ENCODE measurements at regions not wholly inside any gene's neighbourhood (a gene's known extent, or its start where the extent isn't known, plus 50 kb on each side); places are given as distances from the start of the nearest gene placed in this dataset.

DNA sequence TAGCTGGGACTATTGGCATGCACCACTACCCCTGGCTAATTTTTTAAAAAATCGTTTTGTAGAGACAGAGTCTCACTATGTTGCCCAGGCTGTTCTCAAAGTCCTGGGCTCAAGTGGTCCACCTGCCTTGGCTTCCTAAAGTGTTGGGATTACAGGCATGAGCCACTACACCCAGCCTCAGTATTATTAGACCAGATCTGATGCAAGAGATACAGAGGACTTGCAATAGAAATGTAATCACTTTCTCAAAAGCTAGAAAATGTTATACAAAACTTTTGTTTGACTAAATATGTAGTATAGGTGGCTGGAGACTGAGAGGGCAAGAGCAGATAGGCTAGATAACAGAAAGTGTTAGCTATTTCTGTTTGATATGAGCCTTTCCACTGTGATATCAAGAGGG is 531.9 kb downstream of the SOX2 start:
- H3K9me3 ChIP-seq (ENCODE audit: low read depth, low read length, poor library complexity, severe bottlenecking): no peaks in the 10 kb centered on the region
- ChIA-PET POLR2A (ENCODE audit: low non-redundant PET) (no interaction called here), CTCF (no interaction called here)
- H3K36me3 ChIP-seq (ENCODE audit: insufficient read depth, low read length, poor library complexity, severe bottlenecking): no peaks in the 10 kb centered on the region
- TF ChIP-seq, protein P1, sequence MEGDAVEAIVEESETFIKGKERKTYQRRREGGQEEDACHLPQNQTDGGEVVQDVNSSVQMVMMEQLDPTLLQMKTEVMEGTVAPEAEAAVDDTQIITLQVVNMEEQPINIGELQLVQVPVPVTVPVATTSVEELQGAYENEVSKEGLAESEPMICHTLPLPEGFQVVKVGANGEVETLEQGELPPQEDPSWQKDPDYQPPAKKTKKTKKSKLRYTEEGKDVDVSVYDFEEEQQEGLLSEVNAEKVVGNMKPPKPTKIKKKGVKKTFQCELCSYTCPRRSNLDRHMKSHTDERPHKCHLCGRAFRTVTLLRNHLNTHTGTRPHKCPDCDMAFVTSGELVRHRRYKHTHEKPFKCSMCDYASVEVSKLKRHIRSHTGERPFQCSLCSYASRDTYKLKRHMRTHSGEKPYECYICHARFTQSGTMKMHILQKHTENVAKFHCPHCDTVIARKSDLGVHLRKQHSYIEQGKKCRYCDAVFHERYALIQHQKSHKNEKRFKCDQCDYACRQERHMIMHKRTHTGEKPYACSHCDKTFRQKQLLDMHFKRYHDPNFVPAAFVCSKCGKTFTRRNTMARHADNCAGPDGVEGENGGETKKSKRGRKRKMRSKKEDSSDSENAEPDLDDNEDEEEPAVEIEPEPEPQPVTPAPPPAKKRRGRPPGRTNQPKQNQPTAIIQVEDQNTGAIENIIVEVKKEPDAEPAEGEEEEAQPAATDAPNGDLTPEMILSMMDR (conservative IDR thresholded peaks at IDR 0.05; ENCODE audit: low read depth, low read length): no peak
- TF ChIP-seq EZH2 (IDR thresholded peaks at IDR 0.05; ENCODE audit: borderline replicate concordance, low read depth, low read length, poor library complexity, severe bottlenecking): no peak
- H3K4me1 ChIP-seq (ENCODE audit: insufficient read depth, low read length, poor library complexity, severe bottlenecking): no peaks in the 10 kb centered on the region
- no peak for DNase-seq (ENCODE audit: low spot score)
- no TSS peak for BruUV-seq (replicated peaks)
- H3K4me3 ChIP-seq (ENCODE audit: low read depth, low read length, poor library complexity, severe bottlenecking): no peak overlapping the region
- intact Hi-C loops (cut with micrococcal nuclease; ENCODE audit: unreplicated experiment): no loop called here
- H3K27ac ChIP-seq (ENCODE audit: low read depth, low read length, poor library complexity, severe bottlenecking): no peak overlapping the region
- H3K27me3 ChIP-seq (replicated peaks; ENCODE audit: insufficient read depth, low read depth, low read length, poor library complexity): no peaks in the 10 kb centered on the region

DNA sequence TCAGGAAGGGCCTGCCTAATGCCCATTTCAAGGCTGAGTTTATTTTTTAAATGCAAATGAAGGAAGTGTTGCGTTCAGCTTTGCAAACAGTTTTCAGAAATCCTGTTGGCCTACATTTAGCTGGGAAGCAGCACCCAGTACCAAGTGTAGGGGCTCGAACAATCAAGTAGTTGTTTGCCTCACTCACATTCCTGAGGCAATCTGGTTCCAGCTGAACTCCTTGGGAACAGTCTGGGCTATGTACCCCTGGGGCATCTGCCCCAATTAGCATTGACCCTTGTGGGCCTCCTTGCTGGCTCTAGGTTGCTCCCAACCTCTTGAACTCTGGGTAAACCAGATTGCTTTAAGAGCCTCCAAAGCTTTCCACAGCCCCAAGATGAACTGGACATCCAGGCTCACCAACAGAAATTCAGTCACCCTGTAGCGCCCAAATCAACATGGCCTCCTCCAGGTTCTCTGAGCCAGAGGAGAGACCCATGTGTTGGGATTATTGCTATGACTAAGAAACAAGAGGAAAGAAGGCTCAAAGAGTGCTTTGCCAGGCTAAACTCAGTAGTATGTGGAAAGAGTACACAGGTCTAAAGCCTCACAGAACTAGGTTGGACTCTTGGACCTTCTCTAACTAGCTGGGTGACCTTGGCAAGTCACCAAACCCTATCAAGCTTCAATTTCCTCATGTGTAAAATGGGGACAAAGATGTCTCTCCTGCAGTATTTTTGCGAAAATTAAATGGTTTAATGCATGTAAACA is 532.7 kb downstream of the SOX2 start:
- TF ChIP-seq, protein P1 (conservative IDR thresholded peaks at IDR 0.05; ENCODE audit: low read depth, low read length): no peak
- TF ChIP-seq EZH2 (IDR thresholded peaks at IDR 0.05; ENCODE audit: borderline replicate concordance, low read depth, low read length, poor library complexity, severe bottlenecking): no peak
- BruUV-seq (replicated peaks): no TSS peak
- no peaks in the 10 kb centered on the region for H3K27me3 ChIP-seq (replicated peaks; ENCODE audit: insufficient read depth, low read depth, low read length, poor library complexity)
- ChIA-PET CTCF (no interaction called here), POLR2A (ENCODE audit: low non-redundant PET) (no interaction called here)
- H3K4me3 ChIP-seq (ENCODE audit: low read depth, low read length, poor library complexity, severe bottlenecking): no peak overlapping the region
- H3K4me1 ChIP-seq (ENCODE audit: insufficient read depth, low read length, poor library complexity, severe bottlenecking): no peaks in the 10 kb centered on the region
- no peaks in the 10 kb centered on the region for H3K36me3 ChIP-seq (ENCODE audit: insufficient read depth, low read length, poor library complexity, severe bottlenecking)
- H3K27ac ChIP-seq (ENCODE audit: low read depth, low read length, poor library complexity, severe bottlenecking): no peak overlapping the region
- intact Hi-C loops (cut with micrococcal nuclease; ENCODE audit: unreplicated experiment): no loop called here
- no peaks in the 10 kb centered on the region for H3K9me3 ChIP-seq (ENCODE audit: low read depth, low read length, poor library complexity, severe bottlenecking)
- DNase-seq (ENCODE audit: low spot score): no peak

DNA sequence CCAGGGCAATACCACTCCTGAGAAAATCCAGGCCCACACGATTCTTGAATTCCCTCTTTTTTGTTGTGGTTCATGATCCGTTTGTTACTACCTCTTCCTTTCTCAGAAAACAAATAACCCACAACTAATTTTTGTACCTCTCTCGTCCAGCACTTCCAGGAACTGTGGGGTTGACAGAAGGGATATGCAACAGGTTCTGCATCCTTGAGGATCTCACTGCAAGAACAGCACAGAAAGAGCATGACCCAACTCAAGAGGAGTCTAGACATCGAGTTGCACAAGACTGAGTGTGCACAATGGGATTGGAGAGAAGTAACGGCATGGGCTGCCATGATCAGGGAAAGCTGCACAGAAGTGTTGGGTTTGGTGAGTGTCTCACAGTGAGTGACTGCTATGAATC is 533.3 kb downstream of the SOX2 start:
- CTCF ChIA-PET: no interaction called here
- POLR2A ChIA-PET (ENCODE audit: low non-redundant PET): no interaction called here
- BruUV-seq (replicated peaks): no TSS peak

More for the DNA sequence above, 533.3 kb downstream of the SOX2 start:
- TF ChIP-seq, protein P1 (conservative IDR thresholded peaks at IDR 0.05; ENCODE audit: low read depth, low read length): no peak
- TF ChIP-seq EZH2 (IDR thresholded peaks at IDR 0.05; ENCODE audit: borderline replicate concordance, low read depth, low read length, poor library complexity, severe bottlenecking): no peak
- no peaks in the 10 kb centered on the region for H3K36me3 ChIP-seq (ENCODE audit: insufficient read depth, low read length, poor library complexity, severe bottlenecking)
- no peaks in the 10 kb centered on the region for H3K9me3 ChIP-seq (ENCODE audit: low read depth, low read length, poor library complexity, severe bottlenecking)
- no peak overlapping the region for H3K27ac ChIP-seq (ENCODE audit: low read depth, low read length, poor library complexity, severe bottlenecking)
- intact Hi-C loops (cut with micrococcal nuclease; ENCODE audit: unreplicated experiment): no loop called here
- no peak for DNase-seq (ENCODE audit: low spot score)
- H3K4me1 ChIP-seq (ENCODE audit: insufficient read depth, low read length, poor library complexity, severe bottlenecking): no peaks in the 10 kb centered on the region
- H3K27me3 ChIP-seq (replicated peaks; ENCODE audit: insufficient read depth, low read depth, low read length, poor library complexity): no peaks in the 10 kb centered on the region
- no peak overlapping the region for H3K4me3 ChIP-seq (ENCODE audit: low read depth, low read length, poor library complexity, severe bottlenecking)
